B cell (primary cell): ENCODE measurements at regions not wholly inside any gene's neighbourhood (a gene's known extent, or its start where the extent isn't known, plus 50 kb on each side); places are given as distances from the start of the nearest gene placed in this dataset.

Experiments
- EZH2 ChIP-seq: IDR thresholded peaks from 2 replicates; pipeline ENCODE4 v1.6.1; 2012; ENCODE audit warnings: borderline replicate concordance, low read depth, mild to moderate bottlenecking, moderate library complexity, low read length; ENCODE audit not compliant: insufficient read depth, poor library complexity, severe bottlenecking
- TF ChIP-seq, protein P1 (sequence below): fragments of 200-600 bp; IDR thresholded peaks from one replicate; pipeline ENCODE4 v1.8.0; 2022; ENCODE audit warnings: antibody characterized with exemption, mild to moderate bottlenecking

DNA sequence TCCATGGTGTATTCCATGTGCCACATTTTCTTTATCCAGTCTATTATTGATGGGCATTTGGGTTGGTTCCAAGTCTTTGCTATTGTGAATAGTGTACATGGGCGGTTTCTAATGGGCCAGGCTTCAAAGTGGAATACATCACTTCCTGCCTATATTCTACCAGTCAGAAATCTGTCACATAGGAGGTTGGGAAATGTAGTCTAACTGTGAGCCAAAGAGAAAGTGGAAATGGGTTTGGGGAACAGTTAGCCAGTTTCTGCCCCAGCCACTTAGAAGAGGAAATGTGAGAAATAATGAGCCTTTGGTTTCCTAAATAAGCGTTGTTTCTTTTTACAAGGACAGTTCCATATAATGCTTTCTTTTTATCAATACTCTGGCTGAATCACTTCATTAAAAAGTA, 85.1 kb upstream of the AP1S2 start:
- TF ChIP-seq EZH2, result no peak
- TF ChIP-seq, protein P1, sequence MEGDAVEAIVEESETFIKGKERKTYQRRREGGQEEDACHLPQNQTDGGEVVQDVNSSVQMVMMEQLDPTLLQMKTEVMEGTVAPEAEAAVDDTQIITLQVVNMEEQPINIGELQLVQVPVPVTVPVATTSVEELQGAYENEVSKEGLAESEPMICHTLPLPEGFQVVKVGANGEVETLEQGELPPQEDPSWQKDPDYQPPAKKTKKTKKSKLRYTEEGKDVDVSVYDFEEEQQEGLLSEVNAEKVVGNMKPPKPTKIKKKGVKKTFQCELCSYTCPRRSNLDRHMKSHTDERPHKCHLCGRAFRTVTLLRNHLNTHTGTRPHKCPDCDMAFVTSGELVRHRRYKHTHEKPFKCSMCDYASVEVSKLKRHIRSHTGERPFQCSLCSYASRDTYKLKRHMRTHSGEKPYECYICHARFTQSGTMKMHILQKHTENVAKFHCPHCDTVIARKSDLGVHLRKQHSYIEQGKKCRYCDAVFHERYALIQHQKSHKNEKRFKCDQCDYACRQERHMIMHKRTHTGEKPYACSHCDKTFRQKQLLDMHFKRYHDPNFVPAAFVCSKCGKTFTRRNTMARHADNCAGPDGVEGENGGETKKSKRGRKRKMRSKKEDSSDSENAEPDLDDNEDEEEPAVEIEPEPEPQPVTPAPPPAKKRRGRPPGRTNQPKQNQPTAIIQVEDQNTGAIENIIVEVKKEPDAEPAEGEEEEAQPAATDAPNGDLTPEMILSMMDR, result no peak
